GM12874 (cell line): ENCODE measurements at regions not wholly inside any gene's neighbourhood (a gene's known extent, or its start where the extent isn't known, plus 50 kb on each side); places are given as distances from the start of the nearest gene placed in this dataset.

Source experiments
- CTCF ChIP-seq: IDR thresholded peaks from 2 replicates; pipeline ENCODE4 v1.5.1; 2011; ENCODE audit warnings: low read depth, mild to moderate bottlenecking, control low read depth, low read length, moderate library complexity; ENCODE audit not compliant: insufficient read depth

GRCh38 chr5:61775901-61776300 is 443.8 kb downstream of the ZSWIM6 start:
- TF ChIP-seq CTCF = no peak

DNA sequence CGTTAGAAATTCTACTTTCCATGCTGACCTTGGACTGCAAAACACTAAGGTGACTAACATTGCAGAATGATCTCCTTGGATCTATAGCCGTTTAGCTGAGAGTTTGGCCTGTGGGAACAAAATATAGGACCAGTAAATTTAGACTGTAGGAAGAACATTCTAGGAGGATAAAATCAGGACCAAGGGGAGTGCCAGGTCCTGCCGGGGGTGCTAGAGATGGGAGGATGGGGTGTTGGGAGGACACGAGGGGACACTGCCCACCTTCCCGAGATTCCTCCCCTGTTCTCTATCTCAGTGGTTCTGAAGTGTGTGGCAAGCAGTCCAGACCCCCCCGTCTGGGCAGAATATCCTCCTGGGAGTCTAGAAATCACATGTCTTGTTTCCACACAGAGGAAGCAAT is 445.2 kb downstream of the ZSWIM6 start:
- no peak for TF ChIP-seq CTCF

DNA sequence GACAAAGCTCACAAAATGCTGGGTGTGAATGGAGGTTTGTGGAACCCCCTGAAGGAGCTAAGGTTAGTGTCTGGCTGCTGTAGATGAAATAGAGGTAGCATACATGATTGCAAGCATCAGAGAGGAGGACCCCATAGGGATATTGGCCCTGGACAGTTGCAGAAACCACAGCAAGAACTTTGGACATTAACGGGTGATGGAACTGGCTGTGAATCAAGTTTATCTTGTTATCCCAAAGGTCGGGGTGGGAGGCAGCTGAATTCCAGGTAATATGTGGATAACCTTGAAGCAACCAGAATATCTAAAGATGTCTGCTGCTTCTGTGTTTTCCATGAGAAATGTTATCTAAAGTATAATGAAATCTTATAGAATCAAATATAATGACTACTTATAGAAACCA is 447.7 kb downstream of the ZSWIM6 start:
- TF ChIP-seq CTCF = no peak

DNA sequence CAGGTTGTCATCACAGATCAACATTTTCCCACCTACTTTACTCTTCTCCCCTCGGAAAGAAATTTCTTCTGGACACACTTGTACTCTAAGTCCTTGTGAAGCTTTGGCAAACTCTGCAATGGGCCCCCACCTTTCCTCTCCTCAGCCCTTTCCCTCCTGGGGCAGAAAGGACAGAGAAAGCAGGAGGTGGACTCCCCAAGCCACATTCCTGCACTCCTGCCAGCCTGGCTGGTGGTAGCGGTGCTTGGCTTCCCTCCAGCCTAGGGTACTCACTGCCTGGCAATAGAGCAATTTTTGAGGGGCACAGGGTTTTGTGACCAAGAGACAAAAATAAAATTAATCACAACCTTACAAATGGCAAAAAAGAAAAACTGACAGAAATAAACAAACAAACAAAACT is 451.4 kb downstream of the ZSWIM6 start:
- TF ChIP-seq CTCF = no peak

GRCh38 chr5:61784341-61784740 is 452.3 kb downstream of the ZSWIM6 start:
- TF ChIP-seq CTCF = no peak

DNA sequence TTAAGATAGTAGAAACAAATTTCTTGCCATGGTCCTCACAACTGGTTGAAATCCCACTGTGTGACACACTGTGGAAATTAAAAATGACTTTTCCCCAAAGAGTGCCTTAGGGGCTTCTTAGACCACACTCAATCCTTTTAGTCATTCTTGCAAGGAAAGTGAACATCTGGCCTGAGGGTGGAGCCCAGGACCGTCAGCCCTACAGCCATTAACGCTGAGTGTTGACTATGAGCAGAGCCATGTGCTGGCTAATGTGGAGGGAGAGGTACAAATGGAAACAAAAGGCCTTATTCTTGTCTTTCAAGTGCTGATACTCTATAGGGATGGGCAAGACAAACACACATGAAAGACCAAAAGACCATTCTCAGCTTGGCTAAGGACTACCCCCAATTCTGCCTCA is 456.5 kb downstream of the ZSWIM6 start:
- no peak for TF ChIP-seq CTCF

- no peak for TF ChIP-seq CTCF
Observed at GRCh38 chr5:61790007-61790406, 457.9 kb downstream of the ZSWIM6 start.

GRCh38 chr5:61790678-61791077 is 458.6 kb downstream of the ZSWIM6 start:
- TF ChIP-seq CTCF = no peak
